Activated CD8-positive, alpha-beta T cell treated with anti-CD3 and anti-CD28 coated beads for 36 hours (primary cell): ENCODE measurements at regions not wholly inside any gene's neighbourhood (a gene's known extent, or its start where the extent isn't known, plus 50 kb on each side); places are given as distances from the start of the nearest gene placed in this dataset.

Source experiments
- ATAC-seq: fragments of 200-7000 bp; cut with Tn5 transposase; one replicate; pipeline ENCODE4 v1.10.0; 2021; ENCODE audit warnings: mild to moderate bottlenecking, moderate library complexity
- CTCF ChIA-PET: fragments of 350-600 bp; sonication (Branson Sonifier 250); formaldehyde crosslinking; loops from one replicate; lab custom pipeline; 2021; ENCODE audit warnings: antibody characterized with exemption; lab: Charles Lee
- POLR2A ChIA-PET: fragments of 350-600 bp; sonication (Branson Sonifier 250); formaldehyde crosslinking; loops from one replicate; lab custom pipeline; 2021; ENCODE audit warnings: antibody characterized with exemption; lab: Charles Lee
- DNase-seq: peaks from one replicate; pipeline ENCODE4 v3.0.0-alpha.2; 2020
- H3K27ac Mint-ChIP-seq: one replicate; pipeline ENCODE4 v1.8.0; 2021; ENCODE audit warnings: mild to moderate bottlenecking, mixed read lengths
- H3K27me3 Mint-ChIP-seq: one replicate; pipeline ENCODE4 v1.8.0; 2021; ENCODE audit warnings: mixed read lengths
- H3K36me3 Mint-ChIP-seq: one replicate; pipeline ENCODE4 v1.8.0; 2021; ENCODE audit warnings: low read depth, mixed read lengths
- H3K4me1 Mint-ChIP-seq: one replicate; pipeline ENCODE4 v1.8.0; 2021; ENCODE audit warnings: low read depth, mixed read lengths
- H3K4me3 Mint-ChIP-seq: one replicate; pipeline ENCODE4 v1.8.0; 2021; ENCODE audit warnings: mild to moderate bottlenecking, moderate library complexity, mixed read lengths
- H3K9me3 Mint-ChIP-seq: one replicate; pipeline ENCODE4 v1.8.0; 2021; ENCODE audit warnings: mixed read lengths
- CTCF ChIP-seq: fragments of 200-600 bp; IDR thresholded peaks from one replicate; pipeline ENCODE4 v1.8.0; 2022; ENCODE audit warnings: antibody characterized with exemption, mild to moderate bottlenecking
- intact Hi-C: fragments of 100-400 bp; cut with micrococcal nuclease; formaldehyde crosslinking; loops from one replicate; pipeline ENCODE4 v1.10.0; 2022

DNA sequence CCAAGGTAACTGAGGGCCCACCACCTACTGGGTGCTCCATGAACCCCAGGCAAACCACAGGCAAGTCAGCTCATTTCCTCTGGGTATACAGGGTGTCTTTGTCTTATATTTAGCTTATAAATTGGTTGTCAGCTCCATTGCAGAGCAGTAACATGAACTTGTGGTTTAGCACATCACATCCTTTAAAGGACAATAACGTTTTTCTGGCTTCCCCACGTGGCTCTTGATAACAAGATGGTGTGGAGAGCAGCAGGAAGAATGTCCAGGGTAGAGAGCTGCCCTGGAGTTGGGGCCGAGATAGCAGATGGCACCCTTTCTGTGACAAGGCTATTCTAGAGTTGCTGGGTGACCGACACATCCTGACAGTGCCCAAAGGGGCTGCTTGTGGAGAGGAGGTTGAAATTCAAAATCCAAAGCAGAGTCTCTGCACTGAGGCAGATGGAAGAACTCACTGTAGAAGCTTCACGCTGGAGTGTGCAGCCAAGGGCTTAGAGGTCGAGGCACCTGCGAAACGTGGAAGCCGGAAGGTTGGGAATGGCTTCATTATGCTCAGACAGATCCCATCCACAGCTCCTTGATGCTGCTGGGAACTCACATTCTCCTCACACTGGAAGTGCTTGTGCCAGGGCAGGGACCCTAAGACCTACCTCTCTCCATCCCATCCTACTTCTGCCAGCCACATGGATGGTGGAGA lies 133.0 kb upstream of the FRY start:
- Mint-ChIP-seq H3K27ac (no peak overlapping the region), H3K4me3 (no peak overlapping the region), H3K9me3 (no peaks in the 10 kb centered on the region), H3K36me3 (no peaks in the 10 kb centered on the region), H3K27me3 (no peaks in the 10 kb centered on the region), H3K4me1 (no peaks in the 10 kb centered on the region)
- CTCF ChIA-PET = interaction anchor here (3.6 kb wide), 1 partner anchor 12 kb away, joined by 12 read pairs; no protein-coding TSS in a partner anchor
- intact Hi-C loops = no loop called here
- no peak for ATAC-seq
- TF ChIP-seq CTCF = no peak
- no peak for DNase-seq
- POLR2A ChIA-PET = no interaction called here

- H3K36me3 Mint-ChIP-seq = no peaks in the 10 kb centered on the region
- ATAC-seq = no peak
- H3K27ac Mint-ChIP-seq = no peak overlapping the region
- H3K27me3 Mint-ChIP-seq = peaks cover 3% of the 10 kb centered on the region
- TF ChIP-seq CTCF = no peak
- H3K4me1 Mint-ChIP-seq = no peaks in the 10 kb centered on the region
- no peak for DNase-seq
- POLR2A ChIA-PET = no interaction called here
- no peaks in the 10 kb centered on the region for H3K9me3 Mint-ChIP-seq
- CTCF ChIA-PET = interaction anchor here (1.7 kb wide), 1 partner anchor 8 kb away, joined by 8 read pairs; no protein-coding TSS in a partner anchor
- intact Hi-C loops = no loop called here
- no peak overlapping the region for H3K4me3 Mint-ChIP-seq
Observed at GRCh38 chr13:31901985-31902384, 129.6 kb upstream of the FRY start.

DNA sequence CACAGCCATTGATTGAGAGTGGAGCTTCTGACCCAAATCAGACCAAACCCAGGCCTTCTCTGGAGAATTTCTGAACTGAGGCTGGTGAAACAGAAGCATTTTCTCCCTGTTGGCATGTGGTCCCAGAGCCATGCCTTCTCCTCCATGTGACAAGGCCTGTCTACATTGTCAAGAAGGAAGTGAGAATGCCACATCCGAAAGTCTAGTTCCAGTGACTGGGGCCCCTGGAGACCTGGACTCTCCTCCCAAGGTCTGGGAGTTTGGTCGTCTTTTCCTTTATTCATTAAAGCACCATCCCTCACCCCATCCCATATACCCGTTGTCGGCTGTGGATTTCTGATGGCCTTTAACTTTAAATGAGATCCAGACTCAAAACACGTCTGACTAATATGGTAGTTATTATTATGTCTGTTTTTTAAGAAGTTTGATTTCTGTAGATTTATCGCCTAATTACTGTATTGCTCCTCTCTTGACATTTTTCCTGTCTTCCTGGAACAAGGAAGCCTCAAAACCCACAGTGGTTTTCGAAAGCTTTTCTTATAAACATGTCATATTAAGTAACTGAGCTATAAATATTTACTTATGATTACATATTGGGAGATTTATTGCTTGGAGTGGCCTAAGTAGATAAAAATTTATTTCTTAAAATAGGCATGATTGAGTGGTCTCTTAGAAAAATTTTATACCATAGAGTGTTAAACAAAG lies 128.3 kb upstream of the FRY start:
- H3K4me1 Mint-ChIP-seq = no peaks in the 10 kb centered on the region
- H3K27me3 Mint-ChIP-seq = peaks cover 3% of the 10 kb centered on the region
- no peaks in the 10 kb centered on the region for H3K9me3 Mint-ChIP-seq
- TF ChIP-seq CTCF = no peak
- POLR2A ChIA-PET = no interaction called here
- DNase-seq = no peak
- H3K27ac Mint-ChIP-seq = no peak overlapping the region
- no peak overlapping the region for H3K4me3 Mint-ChIP-seq
- H3K36me3 Mint-ChIP-seq = no peaks in the 10 kb centered on the region
- intact Hi-C loops = no loop called here
- CTCF ChIA-PET = no interaction called here
- no peak for ATAC-seq

DNA sequence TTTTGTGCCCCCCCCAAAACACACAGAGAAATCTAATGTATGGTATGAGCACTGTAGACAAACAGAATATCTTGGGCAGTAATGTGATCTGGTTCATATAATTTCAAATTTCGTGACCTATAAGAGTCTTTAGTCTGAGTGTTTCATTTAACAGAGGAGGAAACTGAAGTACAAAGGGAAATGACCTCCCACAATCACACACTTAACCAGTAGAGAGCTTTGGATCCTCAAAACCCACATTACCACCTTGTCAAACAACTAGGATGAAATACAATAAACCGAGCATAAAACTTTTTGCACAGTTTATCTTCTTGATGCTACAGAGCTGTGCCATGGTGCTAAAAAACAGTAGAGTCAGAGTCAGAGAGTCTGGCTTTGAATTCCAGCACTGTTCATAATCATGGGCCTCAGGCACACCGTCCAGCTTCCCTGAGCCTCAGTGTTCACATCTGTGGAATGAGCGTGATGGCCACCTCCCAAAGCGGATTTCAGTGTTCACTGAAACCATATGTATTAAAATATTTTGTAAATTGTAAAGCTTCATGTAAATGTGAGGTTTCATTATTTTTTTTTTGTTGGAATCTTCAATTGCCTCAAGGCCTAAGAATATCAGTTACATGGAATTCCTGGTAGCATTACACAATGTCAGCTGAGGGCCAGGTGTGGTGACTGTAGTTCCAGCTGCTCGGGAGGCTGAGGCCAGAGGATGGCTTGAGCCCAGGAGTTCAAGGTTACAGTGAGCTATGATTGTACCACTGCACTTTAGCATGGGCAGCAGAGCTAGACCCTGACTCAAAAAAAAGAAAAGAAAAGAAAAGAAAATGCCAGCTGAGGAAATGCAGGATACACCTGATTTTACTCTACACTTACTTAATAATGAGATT lies 126.4 kb upstream of the FRY start:
- no peak overlapping the region for H3K4me3 Mint-ChIP-seq
- intact Hi-C loops = no loop called here
- DNase-seq = no peak
- no peak for ATAC-seq
- peaks cover 3% of the 10 kb centered on the region for H3K27me3 Mint-ChIP-seq
- CTCF ChIA-PET = no interaction called here
- no peaks in the 10 kb centered on the region for H3K36me3 Mint-ChIP-seq
- no peak for TF ChIP-seq CTCF
- H3K27ac Mint-ChIP-seq = no peak overlapping the region
- no peaks in the 10 kb centered on the region for H3K9me3 Mint-ChIP-seq
- POLR2A ChIA-PET = interaction anchor here (0.7 kb wide), 1 partner anchor 160 kb away, joined by 3 read pairs; no protein-coding TSS in a partner anchor
- no peaks in the 10 kb centered on the region for H3K4me1 Mint-ChIP-seq
